Fibroblast of villous mesenchyme (primary cell): ENCODE measurements at regions not wholly inside any gene's neighbourhood (a gene's known extent, or its start where the extent isn't known, plus 50 kb on each side); places are given as distances from the start of the nearest gene placed in this dataset.
"Not testable (repeated sequence)": the region's sequence is repeated elsewhere in the genome, so short reads cannot be mapped to it uniquely, and the experiment has no call there.

Experiments used
- DNase-seq: peaks from one replicate; pipeline ENCODE4 v3.0.0-alpha.2; 2010; ENCODE audit warnings: low read depth
- H3K4me3 ChIP-seq: 2 replicates; pipeline ENCODE4 v1.5.1; 2011; ENCODE audit warnings: low read depth, mild to moderate bottlenecking, low read length
- TF ChIP-seq, protein P1 (sequence below): IDR thresholded peaks from 2 replicates; pipeline ENCODE4 v1.5.1; 2012; ENCODE audit warnings: low read depth, mild to moderate bottlenecking, low read length; ENCODE audit not compliant: insufficient read depth

DNA sequence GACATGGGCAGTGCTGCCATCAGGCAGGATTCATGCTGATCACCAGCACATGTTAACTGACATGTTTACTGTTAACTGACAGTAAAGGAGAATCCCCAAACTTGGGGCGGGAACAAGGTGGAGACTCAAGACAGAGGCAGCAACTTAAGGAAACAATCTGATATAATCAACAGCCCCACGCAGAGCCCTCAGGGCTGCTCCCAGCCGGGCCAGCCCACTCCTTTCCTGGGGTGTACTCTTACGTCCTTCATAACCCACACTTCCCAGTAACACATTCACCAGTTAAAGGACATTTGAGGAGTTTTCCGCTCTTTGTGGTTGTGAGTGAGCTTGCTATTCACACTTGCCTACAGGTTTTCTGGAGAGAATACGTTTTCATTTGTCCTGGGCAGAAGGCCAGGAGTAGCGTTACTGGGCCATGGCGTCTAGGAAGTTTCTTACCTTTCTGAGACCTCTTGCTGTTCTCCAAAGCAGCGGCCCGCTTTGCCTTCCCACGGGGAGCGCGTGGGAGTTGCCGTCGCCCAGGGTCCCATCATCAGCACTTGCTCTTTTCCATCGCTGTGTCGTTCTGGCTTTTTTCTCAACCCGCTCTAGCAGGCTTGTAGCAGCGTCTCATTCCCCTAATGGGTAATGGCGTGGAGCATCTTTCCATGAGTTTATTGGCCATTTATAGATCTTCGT is 56.4 kb downstream of the FOXF2 start:
- no peak for DNase-seq
- TF ChIP-seq, protein P1, sequence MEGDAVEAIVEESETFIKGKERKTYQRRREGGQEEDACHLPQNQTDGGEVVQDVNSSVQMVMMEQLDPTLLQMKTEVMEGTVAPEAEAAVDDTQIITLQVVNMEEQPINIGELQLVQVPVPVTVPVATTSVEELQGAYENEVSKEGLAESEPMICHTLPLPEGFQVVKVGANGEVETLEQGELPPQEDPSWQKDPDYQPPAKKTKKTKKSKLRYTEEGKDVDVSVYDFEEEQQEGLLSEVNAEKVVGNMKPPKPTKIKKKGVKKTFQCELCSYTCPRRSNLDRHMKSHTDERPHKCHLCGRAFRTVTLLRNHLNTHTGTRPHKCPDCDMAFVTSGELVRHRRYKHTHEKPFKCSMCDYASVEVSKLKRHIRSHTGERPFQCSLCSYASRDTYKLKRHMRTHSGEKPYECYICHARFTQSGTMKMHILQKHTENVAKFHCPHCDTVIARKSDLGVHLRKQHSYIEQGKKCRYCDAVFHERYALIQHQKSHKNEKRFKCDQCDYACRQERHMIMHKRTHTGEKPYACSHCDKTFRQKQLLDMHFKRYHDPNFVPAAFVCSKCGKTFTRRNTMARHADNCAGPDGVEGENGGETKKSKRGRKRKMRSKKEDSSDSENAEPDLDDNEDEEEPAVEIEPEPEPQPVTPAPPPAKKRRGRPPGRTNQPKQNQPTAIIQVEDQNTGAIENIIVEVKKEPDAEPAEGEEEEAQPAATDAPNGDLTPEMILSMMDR = no peak
- no peak overlapping the region for H3K4me3 ChIP-seq

DNA sequence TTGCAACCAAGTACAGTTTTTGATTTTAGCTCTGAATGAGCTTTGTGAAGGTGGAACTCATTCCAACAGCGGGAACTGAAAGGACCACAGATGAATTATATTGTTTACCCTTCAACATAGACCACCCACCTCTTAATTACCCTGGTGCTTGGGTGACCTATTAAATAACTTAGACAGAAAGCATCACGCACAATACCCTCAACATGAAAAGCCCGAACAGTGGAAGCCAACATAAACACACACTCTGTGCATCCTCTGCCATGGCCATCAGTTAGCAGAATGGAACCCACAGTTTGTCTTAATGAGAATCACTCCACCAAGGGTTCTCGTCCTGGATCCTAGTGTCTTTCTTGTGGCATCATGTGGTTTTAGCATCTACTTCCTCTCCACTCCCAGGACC is 60.5 kb downstream of the FOXF2 start:
- no peak overlapping the region for H3K4me3 ChIP-seq
- DNase-seq = no peak
- TF ChIP-seq, protein P1 = no peak

DNA sequence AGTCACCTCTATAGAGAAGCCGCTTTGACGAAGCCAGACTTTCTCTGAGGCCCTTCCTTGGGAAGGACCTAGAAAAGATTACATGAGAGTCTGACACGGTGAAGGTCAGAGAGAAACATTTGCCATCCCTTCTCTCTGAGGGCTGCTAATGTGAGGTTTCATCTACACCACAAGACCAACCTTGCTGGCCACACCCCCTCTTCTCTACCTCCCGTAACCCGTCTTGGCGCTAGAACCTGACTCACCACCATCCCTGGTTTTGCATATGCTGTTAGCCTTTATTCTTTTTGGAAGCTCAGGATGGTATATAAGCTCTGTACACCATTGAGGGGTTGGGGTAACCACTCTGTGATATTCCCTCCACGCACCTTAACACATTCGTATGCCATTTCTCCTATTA is 63.6 kb downstream of the FOXF2 start:
- TF ChIP-seq, protein P1 = no peak
- H3K4me3 ChIP-seq = no peak overlapping the region
- no peak for DNase-seq

- DNase-seq, H3K4me3 ChIP-seq: not testable (repeated sequence)
These were observed 67.4 kb downstream of the FOXF2 start for GRCh38 chr6:1456816-1457215.

DNA sequence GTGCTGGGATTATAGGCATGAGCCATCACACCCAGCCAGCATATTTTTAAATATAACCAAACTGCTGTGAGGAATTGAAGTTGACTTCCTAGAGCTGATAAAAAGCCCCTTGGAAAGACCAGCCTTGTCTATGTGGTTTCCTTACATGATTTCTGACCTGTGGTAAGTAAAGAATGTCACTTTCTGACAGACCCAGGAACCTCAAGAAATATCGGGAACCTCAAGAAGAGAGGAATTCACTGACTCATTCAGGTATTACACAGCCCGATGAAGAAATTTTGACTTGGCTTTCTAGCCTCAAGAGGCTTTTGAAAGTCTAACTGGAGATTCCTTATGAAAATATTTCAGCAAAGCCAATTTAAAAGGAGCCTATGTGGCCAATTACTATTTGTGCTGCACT is 71.8 kb downstream of the FOXF2 start:
- DNase-seq = no peak
- TF ChIP-seq, protein P1 = no peak
- H3K4me3 ChIP-seq = no peak overlapping the region

GRCh38 chr6:1461736-1462135 is 72.4 kb downstream of the FOXF2 start:
- H3K4me3 ChIP-seq = no peak overlapping the region
- no peak for DNase-seq
- TF ChIP-seq, protein P1 = no peak

- H3K4me3 ChIP-seq = no peak overlapping the region
- no peak for DNase-seq
- TF ChIP-seq, protein P1 = no peak
These were observed 73.9 kb downstream of the FOXF2 start for GRCh38 chr6:1463275-1463674.
